ENCODE measurements at regions not wholly inside any gene's neighbourhood (a gene's known extent, or its start where the extent isn't known, plus 50 kb on each side); places are given as distances from the start of the nearest gene placed in this dataset.
"Not testable (repeated sequence)": the region's sequence is repeated elsewhere in the genome, so short reads cannot be mapped to it uniquely, and the experiment has no call there.

DNA sequence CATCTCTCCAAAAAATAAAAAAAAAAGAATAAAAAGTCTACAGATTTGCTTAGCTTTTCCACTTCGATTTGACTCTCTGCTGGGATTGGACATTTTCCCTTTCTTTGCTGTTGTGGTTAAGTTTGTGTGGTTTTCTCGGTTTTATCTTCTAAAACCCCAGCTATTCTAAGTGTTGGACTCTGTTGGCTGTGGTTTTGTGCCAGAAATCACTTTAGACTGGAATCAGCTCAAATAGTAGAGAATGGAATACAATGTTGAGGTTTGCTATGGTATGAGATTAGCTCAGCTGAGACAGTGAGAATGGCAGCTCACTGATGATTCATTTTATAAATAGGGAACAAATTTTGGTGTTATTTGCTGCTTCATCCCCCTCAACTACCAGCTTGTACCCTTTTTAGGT, 116.0 kb downstream of the BUB3 start:
- DNase-seq (ENCODE audit: low read depth, low spot score): no peak

- no peak for DNase-seq (ENCODE audit: low read depth, low spot score)
Observed at GRCh38 chr10:123270806-123271205, 116.6 kb downstream of the BUB3 start.

DNA sequence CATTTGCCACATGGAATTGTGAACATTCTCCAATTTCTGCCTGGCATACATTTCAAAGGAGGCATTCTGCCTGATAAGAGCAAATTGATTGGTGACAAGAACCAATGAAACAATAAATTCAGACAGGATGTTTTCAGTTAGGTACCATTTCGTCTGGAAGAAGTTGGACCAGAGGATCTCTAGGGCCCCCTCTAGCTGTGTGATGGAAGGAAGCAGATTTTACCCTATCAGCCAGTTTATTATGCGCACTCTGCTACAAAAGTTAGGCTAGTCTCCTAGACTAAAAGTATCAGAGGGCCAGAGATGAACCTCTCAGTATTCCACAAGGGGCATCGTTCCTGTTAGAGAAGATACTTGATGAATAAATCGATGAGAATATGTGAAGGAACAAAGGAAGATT, 118.0 kb downstream of the BUB3 start:
- no peak for DNase-seq (ENCODE audit: low read depth, low spot score)

DNA sequence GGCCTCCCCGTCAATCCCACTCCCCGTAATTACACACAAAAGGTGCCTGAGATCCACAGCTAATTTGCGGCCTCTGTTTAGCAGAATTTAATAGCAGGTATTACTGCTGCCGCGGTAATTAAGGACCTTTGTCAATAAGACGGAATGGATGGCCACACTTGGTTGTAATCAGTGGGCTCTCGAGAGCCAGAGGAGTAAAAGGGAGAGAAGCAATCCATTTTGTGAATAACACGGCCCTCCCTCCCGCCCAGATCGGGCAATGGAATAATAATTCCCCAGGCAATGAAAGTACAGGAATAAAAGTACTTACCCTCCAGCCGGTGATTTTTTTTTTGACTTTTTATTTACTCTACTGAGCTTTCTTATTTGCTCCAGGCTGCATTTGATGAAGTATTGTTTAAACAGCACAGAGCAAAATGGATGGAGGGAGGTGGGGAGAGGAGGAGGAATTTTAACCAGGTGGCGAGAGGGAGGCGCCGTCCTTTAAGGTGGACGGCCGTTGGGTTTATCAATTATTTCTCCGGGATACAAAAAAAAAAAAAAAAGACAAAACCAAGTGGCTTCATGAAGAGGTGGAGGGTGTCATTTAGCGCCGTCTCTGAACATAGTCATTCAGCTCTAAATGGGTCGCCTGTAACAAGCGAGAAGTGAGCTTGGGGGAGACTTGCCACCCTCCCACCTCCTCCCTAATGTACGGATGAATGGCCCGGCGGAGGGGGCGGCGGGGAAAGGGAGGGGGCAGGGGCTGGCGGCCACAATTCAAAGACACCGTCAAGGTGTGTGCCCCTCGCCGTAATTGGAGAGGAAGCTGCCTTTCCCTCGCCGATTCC, 120.3 kb downstream of the BUB3 start:
- no peak for DNase-seq (ENCODE audit: low read depth, low spot score)

DNA sequence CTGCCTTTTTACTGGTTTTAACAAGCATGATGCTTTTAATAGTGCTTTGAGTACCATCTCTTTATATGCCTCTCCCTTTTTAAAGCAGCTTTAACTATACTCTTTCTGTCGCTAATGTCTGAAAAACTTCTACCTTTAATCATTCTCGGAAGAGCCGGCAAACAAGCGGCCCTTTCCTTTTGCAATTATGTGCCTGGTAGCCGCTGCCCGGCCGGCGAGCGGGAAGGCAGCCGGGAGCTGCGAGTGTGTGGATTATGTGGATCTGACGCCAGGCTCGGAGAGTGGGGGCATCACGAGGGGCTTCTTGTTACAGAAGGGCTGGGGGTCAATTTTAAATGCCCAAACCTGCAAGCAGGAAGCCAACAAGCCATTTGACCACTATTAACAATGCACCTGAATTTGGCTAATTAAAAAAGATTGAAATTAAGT, 120.9 kb downstream of the BUB3 start:
- no peak for DNase-seq (ENCODE audit: low read depth, low spot score)

- DNase-seq (ENCODE audit: low read depth, low spot score): no peak
Observed at GRCh38 chr10:123278445-123278844, 124.2 kb downstream of the BUB3 start.

- not testable (repeated sequence) for DNase-seq (ENCODE audit: low read depth, low spot score)
Observed at GRCh38 chr10:123283371-123283770, 129.2 kb downstream of the BUB3 start.

- DNase-seq (ENCODE audit: low read depth, low spot score): no peak
Observed at GRCh38 chr10:123284022-123284421, 129.8 kb downstream of the BUB3 start.

DNA sequence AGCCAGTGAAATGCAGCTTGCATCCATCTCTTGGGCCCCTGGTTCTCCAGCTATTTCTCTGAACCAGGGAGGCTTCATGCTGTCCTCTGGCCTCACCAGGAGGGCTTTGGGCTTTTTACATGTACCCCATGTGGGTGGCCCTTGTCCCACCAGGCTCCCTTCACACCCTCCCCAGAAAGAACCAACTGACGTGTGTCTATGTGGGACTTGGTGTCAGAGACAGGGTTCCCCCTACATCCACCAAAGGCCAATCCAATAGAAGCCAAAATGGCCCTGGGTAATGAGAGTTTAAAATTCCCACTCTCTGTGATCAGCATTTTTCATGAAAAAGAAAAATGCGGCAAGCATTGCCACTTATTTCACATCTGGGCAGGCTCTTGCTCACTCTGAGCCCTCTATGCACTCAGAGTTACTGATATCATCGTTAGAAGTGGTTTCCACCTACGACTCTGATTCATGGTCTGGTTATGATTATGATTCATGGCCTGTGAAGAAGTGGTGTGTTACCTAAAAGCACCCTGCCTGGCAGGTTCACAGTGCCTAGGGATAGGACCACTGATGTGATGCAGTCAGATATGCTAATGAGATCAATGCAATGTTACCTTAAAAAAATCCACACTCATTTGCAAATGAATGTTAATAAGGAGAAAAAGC, 133.5 kb downstream of the BUB3 start:
- DNase-seq (ENCODE audit: low read depth, low spot score): peak; percentile 2

- no peak for DNase-seq (ENCODE audit: low read depth, low spot score)
Observed at GRCh38 chr10:123289432-123289831, 135.2 kb downstream of the BUB3 start.

DNA sequence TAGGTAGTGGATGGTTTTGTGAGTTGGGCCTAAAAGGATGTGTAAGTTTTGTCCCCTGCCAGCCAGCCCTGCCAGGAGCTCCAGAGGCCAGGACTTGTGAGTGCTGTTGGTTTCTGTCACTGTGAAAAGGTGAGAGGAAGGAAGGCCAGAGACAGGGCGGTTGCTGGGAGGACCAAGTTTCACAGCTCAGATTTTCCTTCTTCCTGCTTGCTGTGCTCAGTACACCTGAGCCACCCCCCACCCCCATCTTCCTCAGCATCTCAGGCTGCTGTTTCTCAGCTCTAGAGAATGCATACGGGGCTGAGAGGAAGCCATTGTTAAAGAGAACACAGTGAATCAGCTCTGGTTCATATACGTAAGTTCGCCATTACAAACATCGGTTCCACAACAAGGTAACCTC, 139.9 kb downstream of the BUB3 start:
- DNase-seq (ENCODE audit: low read depth, low spot score): no peak

DNA sequence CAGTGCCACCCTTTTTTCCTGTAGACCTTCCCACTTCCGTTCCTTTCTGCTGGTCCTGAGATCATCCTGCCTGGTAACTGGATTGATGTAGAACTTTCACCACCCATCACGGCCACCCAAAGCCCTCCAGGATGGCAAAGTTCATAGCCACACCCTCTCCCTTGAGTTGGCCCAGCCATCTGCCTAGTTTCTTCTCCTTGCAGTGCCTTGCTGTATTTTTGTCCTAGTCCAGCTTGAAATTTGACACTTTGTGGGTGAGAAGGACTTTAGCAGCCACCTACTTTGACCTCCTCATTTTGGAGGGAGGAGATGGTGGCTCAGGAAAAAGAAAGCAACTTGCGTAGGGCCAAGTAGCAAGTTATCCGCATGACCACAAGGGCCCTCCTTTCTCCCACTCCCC, 140.7 kb downstream of the BUB3 start:
- DNase-seq (ENCODE audit: low read depth, low spot score): no peak

DNA sequence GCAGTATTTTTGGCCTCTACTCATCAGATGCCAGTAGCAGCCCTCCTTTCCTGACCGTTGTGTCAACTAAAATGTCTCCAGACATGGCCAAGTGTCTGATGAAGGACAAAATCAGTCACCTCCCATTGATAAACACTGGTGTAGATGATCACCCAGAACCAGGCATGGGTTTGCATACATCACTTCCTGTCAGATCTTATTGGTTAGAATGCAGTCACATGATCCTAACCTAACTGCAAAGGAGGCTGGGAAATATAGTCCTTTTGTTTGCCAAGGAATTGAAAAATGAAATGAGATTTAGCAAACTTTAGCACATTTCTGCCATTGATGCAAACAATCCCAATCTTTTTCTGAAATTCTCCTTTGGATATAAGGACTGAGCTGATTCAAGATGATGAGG, 141.4 kb downstream of the BUB3 start:
- DNase-seq (ENCODE audit: low read depth, low spot score): no peak

DNA sequence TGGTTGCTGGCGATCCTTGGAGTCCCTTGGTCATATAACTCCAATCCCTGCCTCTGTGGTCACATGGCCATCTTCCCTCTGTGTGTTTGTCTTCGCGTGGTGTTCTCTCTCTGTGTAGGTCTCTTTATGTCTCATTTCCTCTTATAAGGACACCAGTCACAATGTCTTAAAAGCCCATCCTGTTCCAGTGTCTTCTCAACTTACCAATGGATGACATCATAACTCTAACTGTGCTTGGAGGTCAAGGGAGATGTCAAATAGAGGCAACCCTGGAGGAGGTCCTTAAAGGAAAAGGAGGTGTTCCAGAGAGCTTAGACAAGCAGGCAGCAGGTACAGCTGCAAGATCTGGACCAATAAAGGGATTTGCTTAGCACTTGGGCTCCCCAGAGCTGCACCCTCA, 143.0 kb downstream of the BUB3 start:
- DNase-seq (ENCODE audit: low read depth, low spot score): no peak

DNA sequence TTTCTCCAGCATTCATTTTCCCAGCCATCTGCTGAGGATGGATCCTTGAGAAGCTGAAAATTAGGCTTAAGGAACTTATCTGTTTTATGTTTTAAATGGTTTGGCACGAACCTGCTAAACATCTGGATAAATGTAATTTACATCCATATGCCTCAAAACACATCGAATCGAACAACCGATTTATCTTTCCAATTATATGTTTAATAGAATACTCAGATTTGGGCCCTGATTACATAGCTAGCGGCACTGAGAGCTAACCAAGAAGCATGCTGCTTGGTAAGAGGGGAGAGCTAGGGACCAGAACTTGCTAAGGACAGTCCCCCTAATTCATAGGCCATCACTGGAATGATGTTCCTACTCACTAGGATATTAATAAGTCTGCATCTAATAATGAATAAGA, 144.4 kb downstream of the BUB3 start:
- no peak for DNase-seq (ENCODE audit: low read depth, low spot score)

GRCh38 chr10:123299598-123299997, 145.4 kb downstream of the BUB3 start:
- no peak for DNase-seq (ENCODE audit: low read depth, low spot score)

DNA sequence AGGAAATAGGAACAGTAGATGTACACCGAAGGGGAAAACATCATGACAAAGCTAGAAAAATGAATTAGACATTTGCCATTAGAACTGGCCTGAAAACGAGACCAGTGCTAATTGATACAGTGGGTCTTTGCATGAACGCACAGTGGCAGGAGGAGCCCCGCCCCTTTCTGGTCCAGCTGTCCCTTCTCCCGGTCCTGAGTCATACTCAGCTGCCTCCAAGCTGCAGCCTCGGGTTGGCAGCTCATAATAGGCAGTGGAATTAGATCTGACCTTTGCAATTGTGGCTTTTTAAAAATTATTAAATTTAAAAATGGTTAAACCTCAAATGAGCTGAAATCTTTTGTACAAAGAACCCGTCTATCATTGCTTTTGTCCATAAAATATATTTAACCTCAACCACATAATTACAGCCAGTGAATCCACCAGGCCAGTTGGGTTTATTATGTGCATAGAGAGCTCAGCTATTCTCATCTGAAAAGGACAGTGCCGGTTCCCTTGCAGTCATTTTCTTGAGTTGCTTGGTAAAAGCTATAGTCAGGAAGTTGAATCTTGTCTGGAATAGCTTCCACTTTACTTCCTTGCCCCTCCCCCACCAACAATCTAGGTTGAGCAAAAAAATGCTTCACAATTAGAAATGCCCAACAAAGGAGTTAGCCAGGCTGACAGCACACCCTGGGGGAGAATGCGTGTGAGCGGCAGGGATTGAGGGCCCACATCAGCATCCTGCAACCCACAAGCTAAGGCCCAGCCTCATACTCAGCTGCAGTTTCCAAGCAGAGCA, 147.1 kb downstream of the BUB3 start:
- DNase-seq (ENCODE audit: low read depth, low spot score): no peak

- DNase-seq (ENCODE audit: low read depth, low spot score): no peak
Observed at GRCh38 chr10:123303581-123304337, 149.6 kb downstream of the BUB3 start.

GRCh38 chr10:123305671-123306070, 151.5 kb downstream of the BUB3 start:
- no peak for DNase-seq (ENCODE audit: low read depth, low spot score)

GRCh38 chr10:123306290-123306689, 152.1 kb downstream of the BUB3 start:
- DNase-seq (ENCODE audit: low read depth, low spot score): no peak

DNA sequence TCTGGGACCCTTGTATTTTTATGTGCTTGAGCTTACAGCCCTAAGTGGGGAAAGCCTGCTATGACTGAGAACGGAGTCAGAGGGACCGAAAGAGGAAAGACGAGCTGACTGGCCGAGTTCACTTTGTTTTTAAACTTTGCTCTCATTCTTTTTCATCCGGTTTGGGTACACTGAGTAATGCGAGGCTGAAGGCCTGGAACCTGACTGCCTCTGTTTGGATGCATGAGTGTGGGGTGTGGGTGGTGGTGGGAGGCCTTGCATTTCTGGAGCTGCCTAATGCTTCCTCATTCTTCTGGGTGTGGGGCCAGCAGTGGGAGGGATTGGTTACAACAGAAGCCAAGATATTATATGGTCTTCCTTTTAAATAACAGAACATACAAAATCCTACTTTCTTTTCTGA, 155.5 kb downstream of the BUB3 start:
- DNase-seq (ENCODE audit: low read depth, low spot score): no peak

DNA sequence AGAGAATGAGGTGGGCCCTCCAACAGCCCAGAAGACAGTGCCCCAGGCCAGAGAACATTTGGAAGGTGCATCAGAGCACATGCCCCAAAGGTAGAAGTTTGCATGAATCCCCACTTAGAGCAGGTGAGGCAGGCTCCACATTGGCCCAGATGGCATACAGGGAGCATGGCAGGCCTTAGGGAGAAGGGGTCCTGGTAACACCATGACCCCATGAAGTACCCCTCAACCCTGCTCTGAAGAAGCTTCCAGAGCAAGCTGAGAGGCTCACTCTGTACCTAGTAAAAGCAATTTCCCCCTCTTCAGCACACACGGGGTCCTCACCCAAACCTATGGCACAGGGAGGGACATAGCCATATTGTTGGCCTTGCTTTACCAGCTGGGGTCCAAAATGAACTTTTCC, 162.6 kb downstream of the BUB3 start:
- no peak for DNase-seq (ENCODE audit: low read depth, low spot score)
